ENCODE measurements at regions not wholly inside any gene's neighbourhood (a gene's known extent, or its start where the extent isn't known, plus 50 kb on each side); places are given as distances from the start of the nearest gene placed in this dataset.
"Not testable (repeated sequence)": the region's sequence is repeated elsewhere in the genome, so short reads cannot be mapped to it uniquely, and the experiment has no call there.

DNA sequence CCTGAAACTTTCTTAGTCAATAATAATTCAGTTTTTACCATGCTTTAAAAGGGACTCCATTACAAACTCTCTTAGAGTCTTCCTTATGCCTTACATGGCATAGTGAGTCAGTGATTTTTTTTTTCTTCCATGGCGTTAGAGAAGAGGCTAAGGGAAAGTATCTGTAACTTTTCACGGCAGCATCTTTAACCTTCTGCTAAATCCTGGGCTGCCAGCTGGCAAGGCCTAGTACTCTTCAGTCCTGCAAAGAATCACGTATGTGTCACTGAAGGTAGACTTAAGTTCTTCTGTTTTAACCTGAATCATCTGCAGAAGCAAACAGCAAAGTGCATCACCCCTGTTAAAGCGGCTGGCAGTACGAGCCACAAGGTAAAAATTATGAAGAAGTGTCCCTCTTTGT lies 286.3 kb upstream of the FN1 start:
- H3K4me1 Mint-ChIP-seq: no peaks in the 10 kb centered on the region
- ATAC-seq (replicated peaks in 1 of 4) (no peak), DNase-seq (no peak)
- Histone ChIP-seq H3K27me3 (replicated peaks in 1 of 2; ENCODE audit: control insufficient read depth in 2 of 2, extremely low read depth in 1 of 2, insufficient read depth in 2 of 2, low read length in 1 of 2) (no peaks in the 10 kb centered on the region), H3K36me3 (ENCODE audit: control insufficient read depth in 2 of 2, extremely low read depth in 1 of 2, insufficient read depth in 1 of 2, low read length in 1 of 2) (no peaks in the 10 kb centered on the region), H3K9me3 (no peaks in the 10 kb centered on the region), H3K4me3 (ENCODE audit: control insufficient read depth in 1 of 2, extremely low read depth in 1 of 2, low read length in 1 of 2) (no peak overlapping the region), H3K4me1 (ENCODE audit: control insufficient read depth in 1 of 2, extremely low read depth in 1 of 2, insufficient read depth in 2 of 2, low read length in 2 of 2) (no peaks in the 10 kb centered on the region), H3K27ac (ENCODE audit: low read length) (no peak overlapping the region)
- H3K27ac Mint-ChIP-seq: no peak overlapping the region
- no peaks in the 10 kb centered on the region for H3K9me3 Mint-ChIP-seq
- no peak overlapping the region for H3K4me3 Mint-ChIP-seq
- POLR2A ChIA-PET: no interaction called here
- WGBS (ENCODE audit: insufficient coverage): 86% methylated on average over 2 of the region's 5 CpGs
- H3K27me3 Mint-ChIP-seq: peaks cover 0 to 12% of the 10 kb centered on the region in 2 donors
- H3K36me3 Mint-ChIP-seq: no peaks in the 10 kb centered on the region
- CTCF ChIA-PET: no interaction called here

DNA sequence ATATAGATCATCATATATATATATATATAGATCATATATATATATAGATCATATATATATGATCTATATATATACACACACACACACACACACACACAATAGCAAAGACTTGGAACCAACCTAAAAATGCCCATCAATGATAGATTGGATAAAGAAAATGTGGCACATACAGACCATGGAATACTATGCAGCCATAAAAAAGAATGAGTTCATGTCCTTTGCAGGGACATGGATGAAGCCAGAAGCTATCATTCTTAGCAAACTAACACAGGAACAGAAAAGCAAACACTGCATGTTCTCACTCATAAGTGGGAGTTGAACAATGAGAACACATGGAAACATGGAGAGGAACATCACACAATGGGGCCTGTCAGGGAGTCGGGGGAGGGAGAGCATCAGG lies 285.6 kb upstream of the FN1 start:
- H3K4me3 Mint-ChIP-seq; H3K4me3 ChIP-seq (ENCODE audit: control insufficient read depth in 1 of 2, extremely low read depth in 1 of 2, low read length in 1 of 2); H3K27ac ChIP-seq (ENCODE audit: low read length); H3K27ac Mint-ChIP-seq; H3K9me3 Mint-ChIP-seq; H3K27me3 ChIP-seq (replicated peaks in 1 of 2; ENCODE audit: control insufficient read depth in 2 of 2, extremely low read depth in 1 of 2, insufficient read depth in 2 of 2, low read length in 1 of 2); H3K36me3 Mint-ChIP-seq; H3K4me1 ChIP-seq (ENCODE audit: control insufficient read depth in 1 of 2, extremely low read depth in 1 of 2, insufficient read depth in 2 of 2, low read length in 2 of 2); H3K9me3 ChIP-seq; ATAC-seq (replicated peaks in 1 of 4); H3K36me3 ChIP-seq (ENCODE audit: control insufficient read depth in 2 of 2, extremely low read depth in 1 of 2, insufficient read depth in 1 of 2, low read length in 1 of 2); H3K4me1 Mint-ChIP-seq; DNase-seq; POLR2A ChIA-PET: not testable (repeated sequence)
- H3K27me3 Mint-ChIP-seq: peaks cover 0 to 12% of the 10 kb centered on the region in 2 donors
- CTCF ChIA-PET: interaction anchor here in 1 of 2 donors (0.7 kb wide), 1 partner anchor 40 kb away, joined by 3 read pairs; no protein-coding TSS in a partner anchor
- WGBS (ENCODE audit: insufficient coverage): 92% methylated on average over 1 of the region's 1 CpG

DNA sequence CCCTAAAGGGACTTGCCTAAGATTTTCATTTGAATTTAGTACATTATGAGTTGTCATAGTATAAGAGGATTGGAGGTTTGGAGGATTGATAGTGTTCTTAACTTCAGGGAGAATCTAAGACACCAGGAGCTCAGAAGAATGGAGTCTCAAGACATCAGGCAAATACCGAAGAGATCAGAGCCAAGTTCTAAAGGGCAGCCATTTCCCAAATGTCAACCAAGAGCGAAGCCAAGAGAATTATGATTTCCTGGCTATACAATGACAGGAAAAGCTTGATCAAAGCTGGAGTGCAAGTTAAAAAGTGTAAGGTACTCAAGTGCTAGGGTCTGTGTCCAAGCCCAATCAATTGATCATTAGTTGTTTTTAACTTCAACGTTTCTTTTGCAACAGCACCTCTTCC lies 283.0 kb upstream of the FN1 start:
- H3K4me1 Mint-ChIP-seq: no peaks in the 10 kb centered on the region
- Histone ChIP-seq H3K9me3 (no peaks in the 10 kb centered on the region), H3K27me3 (replicated peaks in 1 of 2; ENCODE audit: control insufficient read depth in 2 of 2, extremely low read depth in 1 of 2, insufficient read depth in 2 of 2, low read length in 1 of 2) (no peaks in the 10 kb centered on the region), H3K36me3 (ENCODE audit: control insufficient read depth in 2 of 2, extremely low read depth in 1 of 2, insufficient read depth in 1 of 2, low read length in 1 of 2) (no peaks in the 10 kb centered on the region), H3K4me1 (ENCODE audit: control insufficient read depth in 1 of 2, extremely low read depth in 1 of 2, insufficient read depth in 2 of 2, low read length in 2 of 2) (no peaks in the 10 kb centered on the region), H3K4me3 (ENCODE audit: control insufficient read depth in 1 of 2, extremely low read depth in 1 of 2, low read length in 1 of 2) (no peak overlapping the region), H3K27ac (ENCODE audit: low read length) (no peak overlapping the region)
- ChIA-PET POLR2A (no interaction called here), CTCF (no interaction called here)
- WGBS (ENCODE audit: insufficient coverage): no CpG with 5 or more reads among the region's 3 CpGs
- no peak for ATAC-seq (replicated peaks in 1 of 4)
- no peaks in the 10 kb centered on the region for H3K9me3 Mint-ChIP-seq
- no peak overlapping the region for H3K27ac Mint-ChIP-seq
- no peaks in the 10 kb centered on the region for H3K36me3 Mint-ChIP-seq
- no peak for DNase-seq
- H3K4me3 Mint-ChIP-seq: no peak overlapping the region
- H3K27me3 Mint-ChIP-seq: peaks cover 4 to 6% of the 10 kb centered on the region in 2 donors

DNA sequence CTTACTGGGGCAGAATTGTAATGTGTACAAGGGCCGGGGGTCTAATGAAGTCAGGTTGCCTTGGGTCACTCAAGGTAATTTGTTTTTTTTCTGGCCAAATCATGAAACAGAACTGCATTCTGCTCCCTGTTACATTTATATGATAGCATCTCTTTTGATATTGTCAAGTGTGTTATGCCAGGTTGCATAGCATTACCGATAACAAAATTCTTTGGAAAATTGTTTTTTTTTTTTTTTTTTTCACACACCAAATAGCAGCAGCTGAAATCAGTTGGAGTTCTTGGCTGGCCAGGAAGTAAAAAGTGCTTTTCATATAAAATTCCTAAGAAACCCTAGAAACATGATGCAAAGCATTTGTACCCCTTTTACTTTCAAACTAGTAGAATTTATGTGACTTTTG lies 282.6 kb upstream of the FN1 start:
- no CpG with 5 or more reads among the region's 2 CpGs for WGBS (ENCODE audit: insufficient coverage)
- peaks cover 4 to 6% of the 10 kb centered on the region in 2 donors for H3K27me3 Mint-ChIP-seq
- Histone ChIP-seq H3K9me3 (no peaks in the 10 kb centered on the region), H3K27me3 (replicated peaks in 1 of 2; ENCODE audit: control insufficient read depth in 2 of 2, extremely low read depth in 1 of 2, insufficient read depth in 2 of 2, low read length in 1 of 2) (no peaks in the 10 kb centered on the region), H3K27ac (ENCODE audit: low read length) (no peak overlapping the region), H3K4me3 (ENCODE audit: control insufficient read depth in 1 of 2, extremely low read depth in 1 of 2, low read length in 1 of 2) (no peak overlapping the region), H3K36me3 (ENCODE audit: control insufficient read depth in 2 of 2, extremely low read depth in 1 of 2, insufficient read depth in 1 of 2, low read length in 1 of 2) (no peaks in the 10 kb centered on the region), H3K4me1 (ENCODE audit: control insufficient read depth in 1 of 2, extremely low read depth in 1 of 2, insufficient read depth in 2 of 2, low read length in 2 of 2) (no peaks in the 10 kb centered on the region)
- H3K36me3 Mint-ChIP-seq: no peaks in the 10 kb centered on the region
- no peaks in the 10 kb centered on the region for H3K9me3 Mint-ChIP-seq
- H3K4me3 Mint-ChIP-seq: no peak overlapping the region
- H3K27ac Mint-ChIP-seq: no peak overlapping the region
- no peak for DNase-seq
- ChIA-PET POLR2A (no interaction called here), CTCF (no interaction called here)
- ATAC-seq (replicated peaks in 1 of 4): no peak
- no peaks in the 10 kb centered on the region for H3K4me1 Mint-ChIP-seq

DNA sequence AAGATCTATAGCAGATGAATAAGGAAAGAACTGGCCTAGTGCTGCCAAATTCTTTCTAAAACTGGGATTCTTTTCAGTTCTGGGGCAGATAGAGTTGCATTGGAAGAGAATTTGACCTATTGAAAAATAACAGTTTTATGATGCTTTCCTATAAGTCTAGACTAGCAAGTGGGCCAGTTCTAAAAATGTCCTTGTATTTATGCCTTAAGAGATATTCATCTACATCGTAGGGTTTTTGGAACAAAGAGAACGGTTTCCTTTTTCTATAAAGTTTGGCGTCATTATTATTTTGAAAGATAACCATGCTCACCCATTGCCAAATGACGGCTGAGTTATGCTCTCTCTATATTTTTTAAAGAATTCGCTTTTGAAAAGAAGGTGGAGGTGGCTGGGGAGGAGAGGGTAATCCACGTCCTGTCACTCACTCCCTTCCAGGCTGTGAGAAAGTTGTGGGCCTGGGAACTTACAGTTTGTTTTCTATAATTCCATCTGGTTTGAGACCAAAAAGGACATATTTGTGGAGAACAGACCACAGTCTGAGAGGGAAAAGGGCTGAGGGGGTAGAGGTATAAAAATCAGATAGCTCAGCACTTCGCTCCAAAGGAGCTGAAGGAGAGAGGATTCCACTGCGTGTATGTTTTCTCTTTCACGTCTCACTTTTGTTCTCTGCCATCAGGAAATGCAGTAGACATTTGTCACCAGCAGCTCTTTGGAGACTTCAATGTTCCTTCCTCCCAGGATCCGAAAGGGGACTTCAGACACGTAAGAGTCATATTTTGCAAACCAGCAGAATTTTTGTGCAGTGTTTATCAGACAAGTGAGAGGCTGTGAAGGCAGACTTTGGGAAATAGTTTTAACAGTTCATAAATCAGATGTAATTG lies 281.9 kb upstream of the FN1 start:
- H3K27me3 ChIP-seq (replicated peaks in 1 of 2; ENCODE audit: control insufficient read depth in 2 of 2, extremely low read depth in 1 of 2, insufficient read depth in 2 of 2, low read length in 1 of 2): no peaks in the 10 kb centered on the region
- peaks cover 4 to 6% of the 10 kb centered on the region in 2 donors for H3K27me3 Mint-ChIP-seq
- H3K36me3 Mint-ChIP-seq: no peaks in the 10 kb centered on the region
- H3K4me1 ChIP-seq (ENCODE audit: control insufficient read depth in 1 of 2, extremely low read depth in 1 of 2, insufficient read depth in 2 of 2, low read length in 2 of 2): no peaks in the 10 kb centered on the region
- no peaks in the 10 kb centered on the region for H3K4me1 Mint-ChIP-seq
- H3K27ac ChIP-seq (ENCODE audit: low read length): no peak overlapping the region
- POLR2A ChIA-PET: no interaction called here
- CTCF ChIA-PET: no interaction called here
- no peak for ATAC-seq (replicated peaks in 1 of 4)
- WGBS (ENCODE audit: insufficient coverage): 60% methylated on average over 4 of the region's 11 CpGs
- H3K36me3 ChIP-seq (ENCODE audit: control insufficient read depth in 2 of 2, extremely low read depth in 1 of 2, insufficient read depth in 1 of 2, low read length in 1 of 2): no peaks in the 10 kb centered on the region
- no peak for DNase-seq
- H3K27ac Mint-ChIP-seq: no peak overlapping the region
- no peak overlapping the region for H3K4me3 Mint-ChIP-seq
- H3K4me3 ChIP-seq (ENCODE audit: control insufficient read depth in 1 of 2, extremely low read depth in 1 of 2, low read length in 1 of 2): no peak overlapping the region
- no peaks in the 10 kb centered on the region for H3K9me3 Mint-ChIP-seq
- H3K9me3 ChIP-seq: no peaks in the 10 kb centered on the region

DNA sequence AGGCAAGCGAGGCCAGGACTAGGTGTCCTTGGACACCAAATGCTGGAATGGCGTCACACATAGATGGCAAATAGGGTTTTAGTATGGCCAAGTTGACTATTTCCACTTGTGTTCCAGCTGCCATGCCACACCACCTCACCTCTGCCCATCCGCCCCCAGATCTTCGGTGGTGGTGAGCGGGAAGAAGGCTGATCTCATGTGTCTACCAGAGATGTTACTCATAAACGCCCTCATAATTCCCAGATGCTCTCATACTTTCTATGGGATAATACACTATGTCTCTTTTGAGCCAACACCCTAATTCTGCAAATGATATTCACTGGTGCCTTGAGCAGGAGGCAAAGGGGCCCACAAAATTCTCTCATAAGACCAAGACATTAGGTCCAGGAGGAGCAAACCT lies 281.1 kb upstream of the FN1 start:
- Histone ChIP-seq H3K9me3 (no peaks in the 10 kb centered on the region), H3K4me3 (ENCODE audit: control insufficient read depth in 1 of 2, extremely low read depth in 1 of 2, low read length in 1 of 2) (no peak overlapping the region), H3K27ac (ENCODE audit: low read length) (no peak overlapping the region), H3K36me3 (ENCODE audit: control insufficient read depth in 2 of 2, extremely low read depth in 1 of 2, insufficient read depth in 1 of 2, low read length in 1 of 2) (no peaks in the 10 kb centered on the region), H3K27me3 (replicated peaks in 1 of 2; ENCODE audit: control insufficient read depth in 2 of 2, extremely low read depth in 1 of 2, insufficient read depth in 2 of 2, low read length in 1 of 2) (no peaks in the 10 kb centered on the region), H3K4me1 (ENCODE audit: control insufficient read depth in 1 of 2, extremely low read depth in 1 of 2, insufficient read depth in 2 of 2, low read length in 2 of 2) (no peaks in the 10 kb centered on the region)
- no peak for ATAC-seq (replicated peaks in 1 of 4)
- Mint-ChIP-seq H3K27me3 (peaks cover 4 to 6% of the 10 kb centered on the region in 2 donors), H3K27ac (no peak overlapping the region), H3K36me3 (no peaks in the 10 kb centered on the region), H3K9me3 (no peaks in the 10 kb centered on the region), H3K4me1 (no peaks in the 10 kb centered on the region), H3K4me3 (no peak overlapping the region)
- ChIA-PET POLR2A (no interaction called here), CTCF (no interaction called here)
- 85% methylated on average over 4 of the region's 6 CpGs for WGBS (ENCODE audit: insufficient coverage)
- DNase-seq: no peak

Measured in T-cell (primary cell).